Mesenchymal stem cell (in vitro differentiated cells and primary cell): ENCODE measurements at regions not wholly inside any gene's neighbourhood (a gene's known extent, or its start where the extent isn't known, plus 50 kb on each side); places are given as distances from the start of the nearest gene placed in this dataset.

Source experiments
- DNase-seq: peaks from one replicate; pipeline ENCODE4 v3.0.0-alpha.2; 2013
- H2AFZ ChIP-seq: one replicate; pipeline ENCODE4 v1.6.1; 2013; ENCODE audit warnings: low read depth, mild to moderate bottlenecking, control low read depth, inconsistent platforms, low read length, moderate library complexity
- H2AK5ac ChIP-seq: 2 replicates; pipeline ENCODE4 v1.6.1; 2013; ENCODE audit warnings: low read length, moderate library complexity, mild to moderate bottlenecking, inconsistent platforms; ENCODE audit not compliant: severe bottlenecking
- H2BK120ac ChIP-seq: one replicate; pipeline ENCODE4 v1.6.1; 2013; ENCODE audit warnings: low read depth, mild to moderate bottlenecking, inconsistent platforms, low read length, moderate library complexity
- H2BK12ac ChIP-seq, 2 experiments: one replicate each; pipeline ENCODE4 v1.6.1; 2013; ENCODE audit warnings: inconsistent platforms in 2 of 2, low read length in 2 of 2, mild to moderate bottlenecking in 2 of 2, moderate library complexity in 2 of 2, control low read depth in 1 of 2
- H2BK15ac ChIP-seq: one replicate; pipeline ENCODE4 v1.6.1; 2013; ENCODE audit warnings: mild to moderate bottlenecking, low read depth, inconsistent platforms; ENCODE audit not compliant: poor library complexity, severe bottlenecking
- H2BK5ac ChIP-seq: 2 replicates; pipeline ENCODE4 v1.6.1; 2013; ENCODE audit warnings: low read depth, mild to moderate bottlenecking, low read length, control low read depth, inconsistent platforms; ENCODE audit not compliant: poor library complexity, severe bottlenecking
- H3K14ac ChIP-seq, 2 experiments: one replicate each; pipeline ENCODE4 v1.6.1; 2013; ENCODE audit warnings: inconsistent platforms in 2 of 2, low read length in 2 of 2, control low read depth in 1 of 2, mild to moderate bottlenecking in 1 of 2, moderate library complexity in 1 of 2
- H3K18ac ChIP-seq, 2 experiments: one replicate each; pipeline ENCODE4 v1.6.1; 2013; ENCODE audit warnings: inconsistent platforms in 2 of 2, low read length in 2 of 2, control low read depth in 1 of 2, low read depth in 1 of 2, mild to moderate bottlenecking in 1 of 2
- H3K23ac ChIP-seq, 2 experiments: one replicate each; pipeline ENCODE4 v1.6.1; 2013; ENCODE audit warnings: inconsistent platforms in 2 of 2, low read length in 2 of 2, mild to moderate bottlenecking in 2 of 2, moderate library complexity in 2 of 2, control low read depth in 1 of 2
- H3K27ac ChIP-seq: 2 replicates; pipeline ENCODE4 v1.5.1; 2013; ENCODE audit warnings: mild to moderate bottlenecking, moderate library complexity, low read length, control low read depth, inconsistent platforms; ENCODE audit not compliant: poor library complexity, severe bottlenecking
- H3K27me3 ChIP-seq, 2 experiments: 2 replicates each; pipeline versions ENCODE4 v1.6.1 to v1.7.0; 2013; ENCODE audit warnings: low read length in 2 of 2, mild to moderate bottlenecking in 2 of 2, moderate library complexity in 2 of 2, control low read depth in 1 of 2, inconsistent platforms in 1 of 2; ENCODE audit not compliant: control insufficient read depth in 1 of 2, insufficient read depth in 1 of 2
- H3K36me3 ChIP-seq, 2 experiments: 2 replicates each; pipeline versions ENCODE4 v1.6.1 to v1.7.0; 2013; ENCODE audit warnings: low read length in 2 of 2, control low read depth in 1 of 2, inconsistent platforms in 1 of 2, low read depth in 1 of 2, mild to moderate bottlenecking in 1 of 2; ENCODE audit not compliant: insufficient read depth in 2 of 2, control insufficient read depth in 1 of 2
- H3K4ac ChIP-seq, 2 experiments: one replicate each; pipeline ENCODE4 v1.6.1; 2013; ENCODE audit warnings: inconsistent platforms in 2 of 2, low read length in 2 of 2, mild to moderate bottlenecking in 2 of 2, moderate library complexity in 2 of 2, control low read depth in 1 of 2, low read depth in 1 of 2
- H3K4me1 ChIP-seq: 2 replicates; pipeline ENCODE4 v1.6.1; 2013; ENCODE audit warnings: low read depth, low read length, control low read depth; ENCODE audit not compliant: control insufficient read depth, insufficient read depth
- H3K4me2 ChIP-seq: 2 replicates; pipeline ENCODE4 v1.6.1; 2013; ENCODE audit warnings: low read length, mild to moderate bottlenecking, inconsistent platforms; ENCODE audit not compliant: poor library complexity, severe bottlenecking
- H3K4me3 ChIP-seq, 2 experiments: 2 replicates each; pipeline versions ENCODE4 v1.5.1 to v1.7.0; 2013; ENCODE audit warnings: low read length in 2 of 2, mild to moderate bottlenecking in 2 of 2, control low read depth in 1 of 2, low read depth in 1 of 2; ENCODE audit not compliant: insufficient read depth in 1 of 2
- H3K79me1 ChIP-seq: replicated peaks from 2 replicates; pipeline ENCODE4 v1.6.1; 2013; ENCODE audit warnings: mild to moderate bottlenecking, control low read depth, low read length, inconsistent platforms; ENCODE audit not compliant: poor library complexity, severe bottlenecking
- H3K9ac ChIP-seq: 2 replicates; pipeline ENCODE4 v1.7.0; 2013; ENCODE audit warnings: mild to moderate bottlenecking, low read length, moderate library complexity
- H3K9me3 ChIP-seq: 2 replicates; pipeline ENCODE4 v1.7.0; 2013; ENCODE audit warnings: mild to moderate bottlenecking, low read length; ENCODE audit not compliant: control insufficient read depth
- H4K8ac ChIP-seq: one replicate; pipeline ENCODE4 v1.6.1; 2013; ENCODE audit warnings: inconsistent platforms, mild to moderate bottlenecking, low read length, moderate library complexity
- H4K91ac ChIP-seq: one replicate; pipeline ENCODE4 v1.6.1; 2013; ENCODE audit warnings: mild to moderate bottlenecking, low read length, inconsistent platforms
- WGBS: methylation state at CpG from one replicate; pipeline ENCODE4 v1.1.7; 2013; ENCODE audit warnings: mixed read lengths; 5-methylcytosine and 5-hydroxymethylcytosine counted together

DNA sequence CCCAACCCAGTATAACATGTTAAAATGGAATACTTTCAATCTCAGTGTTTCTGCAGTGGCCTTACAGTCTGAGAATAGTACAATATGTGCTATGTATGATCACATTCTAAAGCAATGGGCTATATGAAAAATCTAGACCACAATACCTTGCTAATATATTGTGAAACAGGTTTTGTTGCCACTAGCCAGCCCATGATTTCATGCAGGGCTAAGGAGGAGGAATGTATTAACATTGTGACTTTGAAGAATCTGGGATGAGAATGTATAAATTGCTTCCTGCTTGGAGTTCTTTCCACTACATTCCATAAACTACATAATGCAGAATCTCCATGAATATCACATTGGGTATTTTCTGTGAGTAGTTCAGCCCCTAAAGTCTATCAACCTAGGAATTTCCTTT, 935.4 kb upstream of the GRIA3 start:
- no peak overlapping the region for H2AK5ac ChIP-seq
- H3K4me2 ChIP-seq, result no peak overlapping the region
- no peak overlapping the region for H2AFZ ChIP-seq
- H3K27me3 ChIP-seq, result no peaks in the 10 kb centered on the region
- H3K18ac ChIP-seq, result no peak overlapping the region
- no peaks in the 10 kb centered on the region for H3K36me3 ChIP-seq
- no peak overlapping the region for H2BK120ac ChIP-seq
- no peaks in the 10 kb centered on the region for H3K4me1 ChIP-seq
- no peak overlapping the region for H3K4ac ChIP-seq
- no peaks in the 10 kb centered on the region for H3K9me3 ChIP-seq
- no peak overlapping the region for H3K4me3 ChIP-seq
- no peak overlapping the region for H3K9ac ChIP-seq
- H3K79me1 ChIP-seq, result no peaks in the 10 kb centered on the region
- no peak overlapping the region for H2BK15ac ChIP-seq
- H4K91ac ChIP-seq, result no peak overlapping the region
- no peak overlapping the region for H2BK12ac ChIP-seq
- no peak overlapping the region for H2BK5ac ChIP-seq
- H3K14ac ChIP-seq, result no peak overlapping the region
- no peak overlapping the region for H3K23ac ChIP-seq
- no peak for DNase-seq
- H4K8ac ChIP-seq, result no peak overlapping the region
- no peak overlapping the region for H3K27ac ChIP-seq

DNA sequence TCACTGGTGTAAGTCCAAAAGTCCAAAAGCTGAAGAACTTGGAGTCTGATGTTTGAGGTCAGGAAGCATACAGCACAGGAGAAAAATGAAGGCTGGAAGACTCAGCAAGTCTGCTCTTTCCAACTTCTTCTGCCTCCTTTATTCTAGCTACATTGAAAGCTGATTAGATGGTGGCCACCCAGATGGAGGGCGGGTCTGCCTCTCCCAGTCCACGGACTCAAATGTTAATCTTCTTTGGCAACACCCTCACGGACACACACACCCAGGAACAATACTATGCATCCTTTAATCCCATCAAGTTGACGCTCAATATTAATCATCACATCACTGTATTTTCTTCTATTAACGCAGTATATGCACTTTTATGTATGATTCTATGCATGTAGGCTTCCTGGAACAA, 931.6 kb upstream of the GRIA3 start:
- Histone ChIP-seq H3K4ac (no peak overlapping the region), H2AK5ac (no peak overlapping the region), H2BK15ac (no peak overlapping the region), H2AFZ (no peak overlapping the region), H2BK12ac (no peak overlapping the region), H4K8ac (no peak overlapping the region), H3K14ac (no peak overlapping the region), H3K4me1 (no peaks in the 10 kb centered on the region), H2BK5ac (no peak overlapping the region), H3K9ac (no peak overlapping the region), H3K23ac (no peak overlapping the region), H2BK120ac (no peak overlapping the region), H3K79me1 (no peaks in the 10 kb centered on the region), H3K18ac (no peak overlapping the region), H3K4me3 (no peak overlapping the region), H3K4me2 (no peak overlapping the region), H4K91ac (no peak overlapping the region), H3K27ac (no peak overlapping the region), H3K9me3 (no peaks in the 10 kb centered on the region), H3K36me3 (no peaks in the 10 kb centered on the region), H3K27me3 (no peaks in the 10 kb centered on the region)
- WGBS, result 88% methylated on average over 2 of the region's 5 CpGs
- DNase-seq, result no peak

DNA sequence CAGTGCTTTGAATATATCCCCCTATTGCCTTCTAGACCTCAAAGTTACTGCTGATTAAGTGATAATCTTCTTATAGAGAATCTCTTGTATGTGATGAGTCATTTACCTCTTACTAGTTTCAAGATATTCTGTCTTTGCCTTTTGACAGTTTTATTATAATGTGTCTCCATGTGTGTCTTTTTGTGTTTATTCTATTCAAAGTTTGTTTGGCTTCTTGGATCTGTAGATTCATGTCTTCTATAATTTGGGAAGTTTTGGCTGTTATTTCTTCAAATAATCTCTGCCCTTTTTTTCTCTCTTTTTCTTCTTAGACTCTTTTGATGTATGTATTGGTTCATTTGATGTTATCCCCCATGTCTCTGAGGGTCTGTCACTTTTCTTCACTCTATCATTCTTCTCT, 915.7 kb upstream of the GRIA3 start:
- no peak overlapping the region for H3K27ac ChIP-seq
- H3K79me1 ChIP-seq, result no peaks in the 10 kb centered on the region
- peaks cover 33% of the 10 kb centered on the region for H3K9me3 ChIP-seq
- H3K27me3 ChIP-seq, result no peaks in the 10 kb centered on the region
- no peak for DNase-seq
- H3K23ac ChIP-seq, result no peak overlapping the region
- H3K4me3 ChIP-seq, result no peak overlapping the region
- H3K14ac ChIP-seq, result no peak overlapping the region
- H2BK120ac ChIP-seq, result no peak overlapping the region
- H3K4ac ChIP-seq, result no peak overlapping the region
- no peak overlapping the region for H3K9ac ChIP-seq
- no peak overlapping the region for H2BK5ac ChIP-seq
- no peak overlapping the region for H4K91ac ChIP-seq
- no peaks in the 10 kb centered on the region for H3K4me1 ChIP-seq
- H2BK12ac ChIP-seq, result no peak overlapping the region
- no peak overlapping the region for H2BK15ac ChIP-seq
- no peak overlapping the region for H3K18ac ChIP-seq
- no peak overlapping the region for H2AK5ac ChIP-seq
- H2AFZ ChIP-seq, result no peak overlapping the region
- no peak overlapping the region for H3K4me2 ChIP-seq
- H3K36me3 ChIP-seq, result no peaks in the 10 kb centered on the region
- H4K8ac ChIP-seq, result no peak overlapping the region

DNA sequence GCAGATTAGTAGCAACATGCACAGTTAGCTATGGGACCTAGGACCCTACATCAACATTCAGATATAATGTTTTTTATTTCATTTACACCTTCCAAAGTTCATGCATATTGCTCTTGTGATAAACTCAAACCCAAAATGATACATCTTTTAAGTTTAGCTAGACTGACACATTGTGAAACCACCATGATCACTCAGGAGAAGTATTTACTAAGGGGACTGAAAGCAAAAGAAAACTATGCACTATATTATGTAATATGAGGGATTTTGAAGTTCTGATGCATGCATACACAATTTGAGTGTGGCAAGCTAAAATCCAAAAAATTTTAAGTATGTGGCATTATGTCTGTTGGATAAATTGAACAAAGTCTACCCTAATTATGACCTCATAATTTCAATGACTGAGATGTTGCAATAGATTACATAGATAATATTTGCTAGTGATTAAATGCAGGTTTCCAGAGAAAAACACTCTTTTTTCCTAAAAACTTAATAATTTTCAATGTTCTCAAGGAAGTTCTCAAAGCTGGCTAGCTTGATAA, 914.8 kb upstream of the GRIA3 start:
- H3K4me1 ChIP-seq, result no peaks in the 10 kb centered on the region
- H3K23ac ChIP-seq, result no peak overlapping the region
- no peaks in the 10 kb centered on the region for H3K36me3 ChIP-seq
- H4K91ac ChIP-seq, result no peak overlapping the region
- no peak overlapping the region for H2AK5ac ChIP-seq
- no peak overlapping the region for H3K4me2 ChIP-seq
- H2BK120ac ChIP-seq, result no peak overlapping the region
- H2BK5ac ChIP-seq, result no peak overlapping the region
- no peak overlapping the region for H4K8ac ChIP-seq
- H3K27ac ChIP-seq, result no peak overlapping the region
- no peak overlapping the region for H2AFZ ChIP-seq
- no peaks in the 10 kb centered on the region for H3K79me1 ChIP-seq
- peaks cover 28% of the 10 kb centered on the region for H3K9me3 ChIP-seq
- no peak overlapping the region for H2BK12ac ChIP-seq
- no peak overlapping the region for H3K4ac ChIP-seq
- no peak overlapping the region for H3K4me3 ChIP-seq
- no peak for DNase-seq
- no peak overlapping the region for H3K9ac ChIP-seq
- no peak overlapping the region for H2BK15ac ChIP-seq
- no peak overlapping the region for H3K14ac ChIP-seq
- H3K18ac ChIP-seq, result no peak overlapping the region
- H3K27me3 ChIP-seq, result no peaks in the 10 kb centered on the region
